Right atrium auricular region (tissue), 2 donors: ENCODE measurements at regions not wholly inside any gene's neighbourhood (a gene's known extent, or its start where the extent isn't known, plus 50 kb on each side); places are given as distances from the start of the nearest gene placed in this dataset.

Experiments
- DNase-seq: peaks from one replicate; pipeline ENCODE4 v3.0.0-alpha.2; 2019; ENCODE audit warnings: low spot score
- H3K27ac ChIP-seq, 2 donors: fragments of 200-600 bp; sonication (generic); 1 replicate in 1 of 2; 2 replicates in 1 of 2; pipeline ENCODE4 v1.5.1; 2016 to 2019
- H3K27me3 ChIP-seq, 2 donors: fragments of 200-600 bp; sonication (generic); one replicate each; pipeline versions ENCODE4 v1.5.1 to v1.6.0; 2017 to 2019
- H3K36me3 ChIP-seq: fragments of 200-600 bp; sonication (generic); one replicate; pipeline ENCODE4 v1.5.1; 2016
- H3K4me1 ChIP-seq, 2 donors: fragments of 200-600 bp; sonication (generic); one replicate each; pipeline versions ENCODE4 v1.5.1 to v1.6.0; 2017 to 2019
- H3K4me3 ChIP-seq, 2 donors: fragments of 200-600 bp; sonication (generic); 1 replicate in 1 of 2; 2 replicates in 1 of 2; pipeline ENCODE4 v1.5.1; 2017 to 2019; ENCODE audit warnings: mild to moderate bottlenecking in 1 of 2, moderate library complexity in 1 of 2
- H3K9me3 ChIP-seq, 2 donors: fragments of 200-600 bp; sonication (generic); one replicate each; pipeline ENCODE4 v1.5.1; 2019
- TF ChIP-seq, protein P1 (sequence below), 2 donors: fragments of 200-600 bp; sonication (generic); IDR thresholded peaks; one replicate each; pipeline ENCODE4 v1.5.1; 2019; ENCODE audit warnings: antibody characterized with exemption in 2 of 2

GRCh38 chr9:86788456-86788855, 158.8 kb downstream of the GAS1 start:
- no peaks in the 10 kb centered on the region for H3K4me1 ChIP-seq
- H3K27ac ChIP-seq: no peak overlapping the region
- no peaks in the 10 kb centered on the region for H3K9me3 ChIP-seq
- DNase-seq: no peak
- TF ChIP-seq, protein P1, sequence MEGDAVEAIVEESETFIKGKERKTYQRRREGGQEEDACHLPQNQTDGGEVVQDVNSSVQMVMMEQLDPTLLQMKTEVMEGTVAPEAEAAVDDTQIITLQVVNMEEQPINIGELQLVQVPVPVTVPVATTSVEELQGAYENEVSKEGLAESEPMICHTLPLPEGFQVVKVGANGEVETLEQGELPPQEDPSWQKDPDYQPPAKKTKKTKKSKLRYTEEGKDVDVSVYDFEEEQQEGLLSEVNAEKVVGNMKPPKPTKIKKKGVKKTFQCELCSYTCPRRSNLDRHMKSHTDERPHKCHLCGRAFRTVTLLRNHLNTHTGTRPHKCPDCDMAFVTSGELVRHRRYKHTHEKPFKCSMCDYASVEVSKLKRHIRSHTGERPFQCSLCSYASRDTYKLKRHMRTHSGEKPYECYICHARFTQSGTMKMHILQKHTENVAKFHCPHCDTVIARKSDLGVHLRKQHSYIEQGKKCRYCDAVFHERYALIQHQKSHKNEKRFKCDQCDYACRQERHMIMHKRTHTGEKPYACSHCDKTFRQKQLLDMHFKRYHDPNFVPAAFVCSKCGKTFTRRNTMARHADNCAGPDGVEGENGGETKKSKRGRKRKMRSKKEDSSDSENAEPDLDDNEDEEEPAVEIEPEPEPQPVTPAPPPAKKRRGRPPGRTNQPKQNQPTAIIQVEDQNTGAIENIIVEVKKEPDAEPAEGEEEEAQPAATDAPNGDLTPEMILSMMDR (IDR thresholded peaks at IDR 0.05): no peak
- no peaks in the 10 kb centered on the region for H3K36me3 ChIP-seq
- no peak overlapping the region for H3K4me3 ChIP-seq
- H3K27me3 ChIP-seq: no peaks in the 10 kb centered on the region

GRCh38 chr9:86783884-86784283, 163.4 kb downstream of the GAS1 start:
- H3K4me3 ChIP-seq: no peak overlapping the region
- TF ChIP-seq, protein P1 (IDR thresholded peaks at IDR 0.05): no peak
- DNase-seq: no peak
- H3K9me3 ChIP-seq: no peaks in the 10 kb centered on the region
- no peaks in the 10 kb centered on the region for H3K4me1 ChIP-seq
- H3K27ac ChIP-seq: no peak overlapping the region
- no peaks in the 10 kb centered on the region for H3K36me3 ChIP-seq
- H3K27me3 ChIP-seq: no peaks in the 10 kb centered on the region

DNA sequence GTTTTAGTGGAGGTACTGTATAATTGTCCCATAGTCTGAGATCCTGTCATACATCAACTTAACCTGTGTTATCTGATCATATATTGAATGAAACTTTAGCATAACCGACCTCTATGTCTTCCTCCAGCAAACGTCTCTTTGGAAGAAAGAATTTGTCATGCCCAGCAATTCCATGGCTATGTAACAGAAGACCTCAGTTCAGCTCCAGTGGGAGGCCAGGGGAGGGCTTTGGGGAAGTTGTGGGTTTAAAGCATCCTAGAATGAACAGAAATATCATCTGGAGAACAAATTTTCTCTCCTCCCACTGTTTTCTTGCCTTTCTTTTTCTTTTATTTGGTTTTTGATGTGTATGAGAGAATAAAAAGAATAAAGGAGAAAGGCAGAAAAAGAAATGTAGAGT, 164.5 kb downstream of the GAS1 start:
- Histone ChIP-seq H3K27me3 (no peaks in the 10 kb centered on the region), H3K9me3 (no peaks in the 10 kb centered on the region), H3K4me3 (no peak overlapping the region), H3K4me1 (no peaks in the 10 kb centered on the region), H3K27ac (no peak overlapping the region), H3K36me3 (no peaks in the 10 kb centered on the region)
- TF ChIP-seq, protein P1 (IDR thresholded peaks at IDR 0.05): no peak
- no peak for DNase-seq

GRCh38 chr9:86778761-86779160, 168.5 kb downstream of the GAS1 start:
- H3K4me1 ChIP-seq: no peaks in the 10 kb centered on the region
- H3K4me3 ChIP-seq: no peak overlapping the region
- H3K36me3 ChIP-seq: no peaks in the 10 kb centered on the region
- no peak overlapping the region for H3K27ac ChIP-seq
- no peaks in the 10 kb centered on the region for H3K9me3 ChIP-seq
- DNase-seq: no peak
- no peaks in the 10 kb centered on the region for H3K27me3 ChIP-seq
- TF ChIP-seq, protein P1 (IDR thresholded peaks at IDR 0.05): no peak

- TF ChIP-seq, protein P1 (IDR thresholded peaks at IDR 0.05): no peak
- no peak overlapping the region for H3K4me3 ChIP-seq
- no peaks in the 10 kb centered on the region for H3K9me3 ChIP-seq
- no peaks in the 10 kb centered on the region for H3K4me1 ChIP-seq
- no peaks in the 10 kb centered on the region for H3K36me3 ChIP-seq
- no peak for DNase-seq
- no peak overlapping the region for H3K27ac ChIP-seq
- no peaks in the 10 kb centered on the region for H3K27me3 ChIP-seq
These were observed 171.6 kb downstream of the GAS1 start for GRCh38 chr9:86775718-86776117.

DNA sequence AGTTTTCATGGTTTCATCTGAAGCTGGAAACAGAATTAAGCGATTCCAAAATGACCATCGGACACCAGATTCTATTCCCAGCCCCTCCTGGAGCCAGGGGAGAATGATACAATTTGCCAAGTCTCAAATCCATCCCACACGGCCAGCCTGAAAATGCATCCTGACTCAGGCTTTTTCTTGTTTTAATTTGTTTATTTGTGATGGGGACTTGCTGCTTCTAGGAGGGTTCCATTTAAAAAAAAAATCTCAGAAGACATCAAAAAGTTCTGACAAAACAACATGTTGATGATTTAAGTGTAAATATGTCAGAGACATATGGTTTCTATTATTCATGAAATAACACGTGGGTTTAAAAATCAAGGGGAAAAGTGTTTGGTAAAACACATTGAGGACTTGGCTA, 173.2 kb downstream of the GAS1 start:
- no peak overlapping the region for H3K27ac ChIP-seq
- no peaks in the 10 kb centered on the region for H3K4me1 ChIP-seq
- no peak for DNase-seq
- H3K36me3 ChIP-seq: no peaks in the 10 kb centered on the region
- H3K27me3 ChIP-seq: no peaks in the 10 kb centered on the region
- H3K9me3 ChIP-seq: no peaks in the 10 kb centered on the region
- TF ChIP-seq, protein P1 (IDR thresholded peaks at IDR 0.05): no peak
- H3K4me3 ChIP-seq: no peak overlapping the region
